Calu3 (cell line): ENCODE measurements at regions not wholly inside any gene's neighbourhood (a gene's known extent, or its start where the extent isn't known, plus 50 kb on each side); places are given as distances from the start of the nearest gene placed in this dataset.

Experiments
- BruUV-seq: library from RNA; stranded (reverse); fragments of 400-500 nt; replicated peaks from 2 replicates; lab custom pipeline; 2021; lab: Mats Ljungman, UMichigan
- CTCF ChIA-PET: fragments of 300-600 bp; sonication (Branson Sonifier 250); formaldehyde crosslinking; loops from one replicate; lab custom pipeline; 2022; ENCODE audit warnings: antibody characterized with exemption; lab: Charles Lee
- DNase-seq: peaks from one replicate; pipeline ENCODE4 v3.0.0; 2022
- H3K27ac Mint-ChIP-seq: one replicate; pipeline ENCODE4 v1.8.0; 2022; ENCODE audit warnings: mixed read lengths; ENCODE audit not compliant: unreplicated experiment
- H3K27me3 Mint-ChIP-seq: one replicate; pipeline ENCODE4 v1.8.0; 2022; ENCODE audit warnings: mixed read lengths; ENCODE audit not compliant: unreplicated experiment
- H3K36me3 Mint-ChIP-seq: one replicate; pipeline ENCODE4 v1.8.0; 2022; ENCODE audit warnings: mild to moderate bottlenecking, moderate library complexity, mixed read lengths; ENCODE audit not compliant: insufficient read depth, unreplicated experiment
- H3K4me1 Mint-ChIP-seq: one replicate; pipeline ENCODE4 v1.8.0; 2022; ENCODE audit warnings: mild to moderate bottlenecking, low read depth, mixed read lengths; ENCODE audit not compliant: unreplicated experiment
- H3K4me3 Mint-ChIP-seq: one replicate; pipeline ENCODE4 v1.8.0; 2022; ENCODE audit warnings: mild to moderate bottlenecking, low read depth, moderate library complexity, mixed read lengths; ENCODE audit not compliant: unreplicated experiment
- H3K9me3 Mint-ChIP-seq: one replicate; pipeline ENCODE4 v1.8.0; 2022; ENCODE audit warnings: low read depth, mixed read lengths; ENCODE audit not compliant: unreplicated experiment
- intact Hi-C: fragments of 100-400 bp; cut with micrococcal nuclease; formaldehyde crosslinking; loops from one replicate; pipeline ENCODE4 v1.10.0; 2022; ENCODE audit not compliant: unreplicated experiment
- TF ChIP-seq, protein P1 (sequence below): fragments of 200-600 bp; IDR thresholded peaks from one replicate; pipeline ENCODE4 v1.8.0; 2022; ENCODE audit warnings: antibody characterized with exemption; ENCODE audit not compliant: unreplicated experiment

DNA sequence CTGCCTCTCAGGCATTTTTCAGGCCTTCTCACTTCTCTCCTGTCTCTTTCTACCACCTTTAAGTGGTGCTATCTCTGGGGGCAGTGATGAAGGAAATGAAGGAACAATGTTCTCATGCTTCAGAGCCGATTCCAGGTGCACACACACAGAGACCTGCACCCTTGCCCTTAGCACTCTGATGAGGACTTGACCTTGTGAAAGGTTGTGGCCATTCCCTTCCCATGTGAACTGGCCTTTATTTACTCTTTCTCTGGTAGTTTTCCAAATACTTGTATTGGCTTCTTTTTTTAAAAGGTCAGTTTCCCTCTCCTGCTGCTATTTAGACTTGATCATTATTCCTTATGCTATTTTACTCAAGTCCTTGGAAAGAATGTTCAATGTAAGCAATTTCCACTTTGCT lies 188.6 kb downstream of the MDFIC start:
- Mint-ChIP-seq H3K36me3 (peaks cover 5% of the 10 kb centered on the region), H3K4me3 (no peak overlapping the region), H3K4me1 (peaks cover 29% of the 10 kb centered on the region), H3K9me3 (peaks cover 14% of the 10 kb centered on the region), H3K27ac (no peak overlapping the region), H3K27me3 (no peaks in the 10 kb centered on the region)
- TF ChIP-seq, protein P1, sequence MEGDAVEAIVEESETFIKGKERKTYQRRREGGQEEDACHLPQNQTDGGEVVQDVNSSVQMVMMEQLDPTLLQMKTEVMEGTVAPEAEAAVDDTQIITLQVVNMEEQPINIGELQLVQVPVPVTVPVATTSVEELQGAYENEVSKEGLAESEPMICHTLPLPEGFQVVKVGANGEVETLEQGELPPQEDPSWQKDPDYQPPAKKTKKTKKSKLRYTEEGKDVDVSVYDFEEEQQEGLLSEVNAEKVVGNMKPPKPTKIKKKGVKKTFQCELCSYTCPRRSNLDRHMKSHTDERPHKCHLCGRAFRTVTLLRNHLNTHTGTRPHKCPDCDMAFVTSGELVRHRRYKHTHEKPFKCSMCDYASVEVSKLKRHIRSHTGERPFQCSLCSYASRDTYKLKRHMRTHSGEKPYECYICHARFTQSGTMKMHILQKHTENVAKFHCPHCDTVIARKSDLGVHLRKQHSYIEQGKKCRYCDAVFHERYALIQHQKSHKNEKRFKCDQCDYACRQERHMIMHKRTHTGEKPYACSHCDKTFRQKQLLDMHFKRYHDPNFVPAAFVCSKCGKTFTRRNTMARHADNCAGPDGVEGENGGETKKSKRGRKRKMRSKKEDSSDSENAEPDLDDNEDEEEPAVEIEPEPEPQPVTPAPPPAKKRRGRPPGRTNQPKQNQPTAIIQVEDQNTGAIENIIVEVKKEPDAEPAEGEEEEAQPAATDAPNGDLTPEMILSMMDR, result no peak
- intact Hi-C loops, result loop anchor here (5.0 kb wide), 1 partner anchor 37 kb away; no protein-coding TSS in a partner anchor
- no peak for DNase-seq
- CTCF ChIA-PET, result no interaction called here
- no TSS peak for BruUV-seq

DNA sequence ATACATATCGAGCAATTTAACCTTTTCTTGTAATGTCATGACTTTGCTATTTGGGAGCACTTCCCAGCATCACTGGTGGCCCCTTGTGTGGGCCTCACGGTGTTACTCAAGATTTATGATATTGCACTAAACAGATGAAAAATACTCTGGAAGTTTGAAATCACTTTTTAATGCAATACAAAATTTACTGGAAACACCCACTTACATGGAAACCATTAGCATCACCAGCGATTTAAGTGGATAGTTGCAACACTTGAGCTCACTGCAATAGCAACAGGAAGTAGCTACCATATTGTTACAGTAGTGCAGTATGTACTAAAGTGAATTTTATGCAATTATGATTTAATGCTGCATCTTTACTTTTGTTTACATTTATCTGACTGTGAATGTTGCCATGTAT lies 184.4 kb downstream of the MDFIC start:
- intact Hi-C loops, result no loop called here
- Mint-ChIP-seq H3K27me3 (no peaks in the 10 kb centered on the region), H3K27ac (no peak overlapping the region), H3K36me3 (no peaks in the 10 kb centered on the region), H3K4me1 (peaks cover 4% of the 10 kb centered on the region), H3K4me3 (no peak overlapping the region), H3K9me3 (peaks cover 4% of the 10 kb centered on the region)
- CTCF ChIA-PET, result no interaction called here
- DNase-seq, result no peak
- BruUV-seq, result no TSS peak
- TF ChIP-seq, protein P1, result no peak

DNA sequence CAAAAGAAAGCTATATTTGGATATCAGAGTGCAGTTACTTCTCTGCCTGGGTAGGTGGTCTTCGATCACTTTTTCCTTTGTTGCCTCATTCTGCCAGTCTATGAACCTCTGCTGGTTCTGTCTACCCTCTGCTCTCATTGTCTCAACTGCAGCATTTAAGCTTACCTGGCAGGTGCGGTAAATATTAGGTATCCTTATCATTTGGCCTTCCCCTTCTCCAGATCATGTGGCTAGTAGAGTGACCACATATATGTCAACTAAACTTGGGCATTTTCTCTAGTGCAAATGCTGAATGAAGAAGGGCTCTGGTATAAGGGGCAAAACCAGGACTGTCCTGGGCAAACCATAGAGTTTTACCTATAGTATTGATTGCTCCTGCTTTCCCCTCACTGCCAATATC lies 180.8 kb downstream of the MDFIC start:
- no TSS peak for BruUV-seq
- Mint-ChIP-seq H3K36me3 (no peaks in the 10 kb centered on the region), H3K4me3 (no peak overlapping the region), H3K4me1 (peaks cover 28% of the 10 kb centered on the region), H3K9me3 (peaks cover 4% of the 10 kb centered on the region), H3K27me3 (no peaks in the 10 kb centered on the region), H3K27ac (no peak overlapping the region)
- CTCF ChIA-PET, result no interaction called here
- DNase-seq, result no peak
- TF ChIP-seq, protein P1, result no peak
- intact Hi-C loops, result no loop called here

DNA sequence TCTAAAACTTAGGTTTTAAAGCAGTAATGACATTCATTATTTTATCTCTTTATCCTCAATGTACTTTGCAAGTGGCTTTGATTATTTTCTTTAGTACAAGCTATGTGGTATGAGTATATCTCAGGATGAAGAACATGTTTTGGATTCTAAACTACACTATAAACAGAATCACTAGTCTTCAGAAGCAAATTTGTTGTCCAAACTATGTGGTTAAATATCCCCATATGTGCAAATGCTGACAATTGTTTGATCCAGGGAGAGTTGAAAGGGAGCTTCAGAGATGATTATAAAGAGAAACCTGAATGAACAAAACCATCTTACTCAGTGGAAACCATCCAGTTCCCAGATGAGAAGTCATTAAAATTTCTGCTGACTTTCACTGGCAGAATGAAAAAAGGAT lies 179.3 kb downstream of the MDFIC start:
- no peaks in the 10 kb centered on the region for H3K9me3 Mint-ChIP-seq
- H3K4me1 Mint-ChIP-seq, result peaks cover 44% of the 10 kb centered on the region
- BruUV-seq, result no TSS peak
- TF ChIP-seq, protein P1, result no peak
- H3K27me3 Mint-ChIP-seq, result no peaks in the 10 kb centered on the region
- no peak overlapping the region for H3K27ac Mint-ChIP-seq
- H3K36me3 Mint-ChIP-seq, result peaks cover 5% of the 10 kb centered on the region
- intact Hi-C loops, result no loop called here
- no peak overlapping the region for H3K4me3 Mint-ChIP-seq
- DNase-seq, result no peak
- CTCF ChIA-PET, result no interaction called here
